Stimulated activated CD4-positive, alpha-beta T cell treated with anti-CD3 and anti-CD28 coated beads, TNF-alpha, amount 100 ng/mL, for 24 hours (primary cell): ENCODE measurements at regions not wholly inside any gene's neighbourhood (a gene's known extent, or its start where the extent isn't known, plus 50 kb on each side); places are given as distances from the start of the nearest gene placed in this dataset.

Source experiments
- DNase-seq, 3 experiments: peaks; one replicate each; pipeline ENCODE4 v3.0.0-alpha.2; 2020; ENCODE audit warnings: low read depth in 3 of 3

DNA sequence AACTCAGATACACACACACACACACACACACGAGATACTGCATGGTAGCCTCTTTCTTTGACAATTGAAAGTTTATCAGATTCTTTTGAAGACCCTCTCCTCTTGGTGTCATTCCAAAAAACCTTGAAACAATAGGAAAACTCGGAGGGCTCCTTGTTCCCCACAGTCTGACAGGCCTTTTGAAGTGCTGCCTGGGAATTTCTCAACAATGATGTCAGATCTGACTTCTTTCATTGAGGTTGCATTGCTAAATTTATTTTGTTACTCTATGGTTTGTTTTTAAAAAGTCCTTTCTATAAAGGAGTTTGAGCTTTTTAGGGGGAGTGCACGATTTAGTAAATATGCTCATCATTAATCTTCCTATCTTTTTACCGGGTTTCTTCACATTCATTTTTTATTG, 583.9 kb downstream of the SEMA5A start:
- DNase-seq = no peak

DNA sequence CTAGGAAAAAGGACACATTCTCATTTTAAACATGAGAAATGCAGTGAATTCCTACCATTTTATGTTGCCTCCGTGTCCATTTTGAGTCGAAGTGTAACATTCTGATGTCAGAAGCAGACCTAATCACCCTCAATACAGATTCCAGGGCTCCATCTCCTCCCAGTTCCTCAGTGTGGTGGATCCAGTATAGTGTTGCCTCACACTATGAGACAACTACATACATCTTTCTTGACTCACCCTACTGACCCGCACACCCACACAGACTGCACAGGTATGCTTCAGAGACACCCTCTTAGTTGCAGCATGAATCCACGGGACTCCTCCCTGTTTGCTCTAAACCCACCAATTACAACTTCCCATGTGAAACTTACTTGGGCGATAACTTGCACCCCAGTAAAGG, 564.9 kb downstream of the SEMA5A start:
- no peak for DNase-seq

DNA sequence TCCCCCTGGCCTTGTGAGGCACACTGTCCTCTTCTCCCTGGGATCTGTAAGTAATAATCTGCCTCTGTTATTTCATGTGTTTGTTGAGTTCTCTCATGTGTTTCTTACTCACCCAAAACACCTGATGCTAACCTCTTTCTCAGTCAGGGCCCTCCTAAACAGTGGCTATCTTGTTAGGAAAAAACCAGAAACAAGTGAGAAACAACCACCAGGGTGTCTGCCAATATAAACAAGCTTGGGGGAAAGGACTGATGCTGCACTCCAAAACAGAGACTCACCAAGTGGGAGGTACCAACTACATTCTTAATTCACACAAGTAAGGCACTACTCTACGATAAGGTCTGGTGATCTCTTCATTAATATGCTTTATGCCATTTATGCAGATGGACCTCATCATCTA, 564.4 kb downstream of the SEMA5A start:
- no peak for DNase-seq

DNA sequence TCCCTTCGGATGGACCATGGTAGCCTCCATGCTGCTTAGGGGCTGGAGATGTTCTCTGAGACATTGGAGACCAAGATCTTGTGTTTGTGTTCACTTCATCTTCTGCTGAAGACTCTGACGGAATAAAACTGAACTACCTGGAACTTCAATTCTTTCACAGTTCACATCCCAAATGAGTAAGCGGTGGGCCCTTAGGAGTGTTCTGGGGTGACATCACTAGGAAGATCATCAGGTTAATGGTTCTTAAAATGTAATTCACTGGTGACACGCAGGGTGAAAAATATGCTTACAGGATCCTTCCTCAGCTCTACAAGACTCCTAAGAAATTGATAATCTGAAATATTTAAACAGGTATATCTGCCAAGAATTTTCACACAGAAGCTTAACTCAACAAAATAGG, 561.5 kb downstream of the SEMA5A start:
- DNase-seq = no peak
